CD4-positive, alpha-beta T cell (primary cell): ENCODE measurements at regions not wholly inside any gene's neighbourhood (a gene's known extent, or its start where the extent isn't known, plus 50 kb on each side); places are given as distances from the start of the nearest gene placed in this dataset.

Source experiments
- ATAC-seq: fragments of 200-7000 bp; cut with Tn5 transposase; one replicate; pipeline ENCODE4 v1.10.0; 2022; ENCODE audit warnings: mild to moderate bottlenecking; ENCODE audit not compliant: poor library complexity
- CTCF ChIA-PET: fragments of 350-600 bp; sonication (Branson Sonifier 250); formaldehyde crosslinking; loops from one replicate; lab custom pipeline; 2021; ENCODE audit warnings: antibody characterized with exemption, inconsistent platforms; lab: Charles Lee
- POLR2A ChIA-PET: fragments of 350-600 bp; sonication (Branson Sonifier 250); formaldehyde crosslinking; loops from one replicate; lab custom pipeline; 2021; ENCODE audit warnings: antibody characterized with exemption, inconsistent platforms; lab: Charles Lee
- DNase-seq, 14 experiments: peaks; one replicate each; pipeline ENCODE4 v3.0.0-alpha.2; 2013 to 2020; ENCODE audit warnings: mixed read lengths in 2 of 14
- H3K27ac ChIP-seq, 2 donors: one replicate each; pipeline versions ENCODE4 v1.5.1 to v1.7.0; 2013; ENCODE audit warnings: low read length in 2 of 2, low read depth in 1 of 2, mild to moderate bottlenecking in 1 of 2
- H3K27me3 ChIP-seq, 2 experiments: 1 replicate in 1 of 2; 2 replicates in 1 of 2; pipeline versions ENCODE4 v1.6.1 to v1.7.0; 2013; ENCODE audit warnings: low read length in 2 of 2, control low read depth in 1 of 2, mild to moderate bottlenecking in 1 of 2, moderate library complexity in 1 of 2; ENCODE audit not compliant: insufficient read depth in 2 of 2, control insufficient read depth in 1 of 2
- H3K36me3 ChIP-seq: one replicate; pipeline ENCODE4 v1.6.1; 2013; ENCODE audit warnings: low read length, control low read depth; ENCODE audit not compliant: insufficient read depth
- H3K4me1 ChIP-seq: one replicate; pipeline ENCODE4 v1.6.1; 2013; ENCODE audit warnings: low read length, control low read depth; ENCODE audit not compliant: insufficient read depth
- H3K4me3 ChIP-seq: one replicate; pipeline ENCODE4 v1.5.1; 2013; ENCODE audit warnings: mild to moderate bottlenecking, low read length, moderate library complexity
- H3K9me3 ChIP-seq, 2 experiments: 1 replicate in 1 of 2; 2 replicates in 1 of 2; pipeline versions ENCODE4 v1.6.1 to v1.7.0; 2013; ENCODE audit warnings: low read length in 2 of 2, mild to moderate bottlenecking in 2 of 2, control low read depth in 1 of 2, moderate library complexity in 1 of 2; ENCODE audit not compliant: control insufficient read depth in 1 of 2, insufficient read depth in 1 of 2
- H3K27ac Mint-ChIP-seq: one replicate; pipeline ENCODE4 v1.8.0; 2020; ENCODE audit warnings: mixed read lengths
- H3K27me3 Mint-ChIP-seq: one replicate; pipeline ENCODE4 v1.8.0; 2021; ENCODE audit warnings: mixed read lengths
- H3K36me3 Mint-ChIP-seq: one replicate; pipeline ENCODE4 v1.8.0; 2021; ENCODE audit warnings: low read depth, mixed read lengths
- H3K4me1 Mint-ChIP-seq: one replicate; pipeline ENCODE4 v1.8.0; 2021; ENCODE audit warnings: low read depth, mixed read lengths
- H3K4me3 Mint-ChIP-seq: one replicate; pipeline ENCODE4 v1.8.0; 2020; ENCODE audit warnings: mild to moderate bottlenecking, mixed read lengths
- H3K9me3 Mint-ChIP-seq: one replicate; pipeline ENCODE4 v1.8.0; 2020; ENCODE audit warnings: mixed read lengths
- CTCF ChIP-seq: fragments of 200-600 bp; IDR thresholded peaks from one replicate; pipeline ENCODE4 v1.8.0; 2022; ENCODE audit warnings: antibody characterized with exemption, mild to moderate bottlenecking
- intact Hi-C, 2 experiments: fragments of 100-400 bp; cut with DNase I in 1 of 2; cut with micrococcal nuclease in 1 of 2; formaldehyde crosslinking; loops; one replicate each; pipeline versions ENCODE4 v1.15.1 to v1.9.0; 2023 to 2025; cut with DNase I, micrococcal nuclease

DNA sequence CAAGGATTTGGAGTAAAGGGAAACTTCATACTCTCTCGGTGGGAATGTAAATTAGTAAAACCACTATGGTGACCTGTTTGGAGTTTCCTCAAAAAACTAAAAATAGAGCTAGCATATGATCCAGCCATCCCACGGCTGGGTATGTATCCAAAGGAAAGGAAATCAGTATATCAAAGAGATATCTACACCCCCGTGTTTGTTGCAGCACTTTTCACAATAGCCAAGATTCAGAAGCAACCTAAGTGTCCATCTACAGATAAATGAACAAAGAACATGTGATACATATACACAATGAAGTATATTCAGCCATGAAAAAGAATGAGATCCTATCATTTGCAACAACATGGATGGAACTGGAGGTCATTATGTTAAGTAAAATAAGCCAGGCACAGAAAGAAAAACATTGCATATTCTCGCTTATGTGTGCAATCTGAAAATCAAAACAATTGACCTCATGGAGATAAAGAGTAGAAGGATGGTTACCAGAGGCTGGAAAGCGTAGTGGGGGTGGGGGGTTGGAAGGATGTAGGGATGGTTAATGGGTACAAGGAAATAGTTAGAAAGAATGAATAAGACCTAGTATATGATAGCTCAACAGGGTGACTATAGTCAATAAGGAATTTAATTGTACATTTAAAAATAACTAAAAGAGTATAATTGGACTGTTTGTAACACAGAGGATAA, 468.0 kb downstream of the BCAT1 start:
- no peaks in the 10 kb centered on the region for H3K4me1 ChIP-seq
- no peak overlapping the region for H3K4me3 ChIP-seq
- DNase-seq (no peak), ATAC-seq (no peak)
- Mint-ChIP-seq H3K4me1 (no peaks in the 10 kb centered on the region), H3K27me3 (no peaks in the 10 kb centered on the region), H3K27ac (no peak overlapping the region), H3K4me3 (no peak overlapping the region), H3K36me3 (no peaks in the 10 kb centered on the region), H3K9me3 (no peaks in the 10 kb centered on the region)
- ChIA-PET CTCF (no interaction called here), POLR2A (no interaction called here)
- intact Hi-C loops = no loop called here
- H3K36me3 ChIP-seq = no peaks in the 10 kb centered on the region
- no peak for TF ChIP-seq CTCF
- no peak overlapping the region for H3K27ac ChIP-seq
- H3K27me3 ChIP-seq = no peaks in the 10 kb centered on the region
- no peaks in the 10 kb centered on the region for H3K9me3 ChIP-seq

- Mint-ChIP-seq H3K36me3 (no peaks in the 10 kb centered on the region), H3K4me3 (no peak overlapping the region), H3K4me1 (no peaks in the 10 kb centered on the region), H3K27me3 (no peaks in the 10 kb centered on the region), H3K9me3 (no peaks in the 10 kb centered on the region), H3K27ac (no peak overlapping the region)
- CTCF ChIA-PET = no interaction called here
- DNase-seq (no peak), ATAC-seq (no peak)
- Histone ChIP-seq H3K27ac (no peak overlapping the region), H3K9me3 (no peaks in the 10 kb centered on the region), H3K27me3 (no peaks in the 10 kb centered on the region), H3K36me3 (no peaks in the 10 kb centered on the region), H3K4me1 (no peaks in the 10 kb centered on the region), H3K4me3 (no peak overlapping the region)
- POLR2A ChIA-PET = no interaction called here
- TF ChIP-seq CTCF = no peak
- intact Hi-C loops = no loop called here
These were observed 469.8 kb downstream of the BCAT1 start for GRCh38 chr12:24479131-24479530.

DNA sequence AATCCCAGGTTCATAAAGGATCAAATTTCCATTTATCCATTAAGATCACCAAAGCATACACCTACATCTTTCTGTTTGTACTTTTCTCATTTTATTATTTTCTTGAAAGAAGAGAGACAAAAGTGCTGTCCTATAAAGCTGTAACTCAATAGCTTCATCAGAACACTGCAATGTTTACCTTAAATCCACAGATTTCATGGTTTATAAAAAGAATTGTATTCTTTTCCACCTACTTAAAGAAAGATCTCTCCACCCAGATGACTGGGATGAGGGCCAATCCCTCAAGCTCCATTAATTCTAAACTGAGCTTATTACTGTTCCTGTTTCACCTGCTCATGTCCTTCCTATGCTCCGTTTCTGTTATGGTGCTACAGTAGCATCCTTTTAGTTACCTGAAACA, 470.6 kb downstream of the BCAT1 start:
- Histone ChIP-seq H3K9me3 (no peaks in the 10 kb centered on the region), H3K4me3 (no peak overlapping the region), H3K27ac (no peak overlapping the region), H3K4me1 (no peaks in the 10 kb centered on the region), H3K36me3 (no peaks in the 10 kb centered on the region), H3K27me3 (no peaks in the 10 kb centered on the region)
- ChIA-PET CTCF (no interaction called here), POLR2A (no interaction called here)
- no peaks in the 10 kb centered on the region for H3K27me3 Mint-ChIP-seq
- no peak overlapping the region for H3K27ac Mint-ChIP-seq
- no peaks in the 10 kb centered on the region for H3K4me1 Mint-ChIP-seq
- H3K9me3 Mint-ChIP-seq = no peaks in the 10 kb centered on the region
- no peak for ATAC-seq
- H3K36me3 Mint-ChIP-seq = no peaks in the 10 kb centered on the region
- no peak for TF ChIP-seq CTCF
- no peak for DNase-seq
- no peak overlapping the region for H3K4me3 Mint-ChIP-seq
- intact Hi-C loops = no loop called here
